HepG2 (cell line): ENCODE measurements at regions not wholly inside any gene's neighbourhood (a gene's known extent, or its start where the extent isn't known, plus 50 kb on each side); places are given as distances from the start of the nearest gene placed in this dataset.

Experiments used
- ATF3 ChIP-seq: sonication (generic); formaldehyde crosslinking; IDR thresholded peaks from 2 replicates; pipeline ENCODE4 v1.4.0; 2020; ENCODE audit warnings: missing genetic modification reagents
- CCDC6 ChIP-seq: sonication (generic); formaldehyde crosslinking; IDR thresholded peaks from 2 replicates; pipeline ENCODE4 v1.8.1; 2022; ENCODE audit warnings: mild to moderate bottlenecking, missing genetic modification reagents, moderate library complexity
- CTCF ChIP-seq: sonication (generic); formaldehyde crosslinking; IDR thresholded peaks from 2 replicates; pipeline ENCODE4 v1.5.0; 2020; ENCODE audit warnings: mild to moderate bottlenecking, missing genetic modification reagents, moderate library complexity
- IRF9 ChIP-seq: sonication (generic); formaldehyde crosslinking; IDR thresholded peaks from 2 replicates; pipeline ENCODE4 v1.8.0; 2022; ENCODE audit warnings: missing genetic modification reagents, mild to moderate bottlenecking, borderline replicate concordance
- JUN ChIP-seq: sonication (generic); formaldehyde crosslinking; IDR thresholded peaks from 2 replicates; pipeline ENCODE4 v1.4.0; 2020; ENCODE audit warnings: mild to moderate bottlenecking, missing genetic modification reagents
- KAT8 ChIP-seq: IDR thresholded peaks from 2 replicates; pipeline ENCODE4 v1.6.1; 2016; ENCODE audit warnings: missing genetic modification reagents, missing compliant biosample characterization
- NFE2L1 ChIP-seq: sonication (generic); formaldehyde crosslinking; IDR thresholded peaks from 2 replicates; pipeline ENCODE4 v1.4.0; 2020; ENCODE audit warnings: missing genetic modification reagents, mild to moderate bottlenecking, borderline replicate concordance
- PRDM15 ChIP-seq: sonication (generic); formaldehyde crosslinking; IDR thresholded peaks from 2 replicates; pipeline ENCODE4 v1.4.0; 2020; ENCODE audit warnings: missing genetic modification reagents
- RAD21 ChIP-seq: fragments of 450-650 bp; formaldehyde crosslinking; IDR thresholded peaks from 2 replicates; pipeline ENCODE4 v1.5.0; 2020; ENCODE audit warnings: mild to moderate bottlenecking
- RBM39 ChIP-seq: fragments of 200-400 bp; formaldehyde crosslinking; IDR thresholded peaks from one replicate; pipeline ENCODE4 v1.6.1; 2018; ENCODE audit warnings: antibody characterized with exemption, mild to moderate bottlenecking, low read depth, low read length; ENCODE audit not compliant: poor library complexity, severe bottlenecking
- ZC3H13 ChIP-seq: sonication (generic); formaldehyde crosslinking; IDR thresholded peaks from 2 replicates; pipeline ENCODE4 v1.8.1; 2023; ENCODE audit warnings: mild to moderate bottlenecking, missing genetic modification reagents, moderate library complexity
- ZNF264 ChIP-seq: sonication (generic); formaldehyde crosslinking; IDR thresholded peaks from 2 replicates; pipeline ENCODE4 v1.4.0; 2020; ENCODE audit warnings: missing genetic modification reagents

- no peak for TF ChIP-seq RBM39
- TF ChIP-seq ZC3H13 (CRISPR knock-in tag): no peak
- no peak for TF ChIP-seq JUN
- TF ChIP-seq CTCF: no peak
- no peak for TF ChIP-seq IRF9 (CRISPR knock-in tag)
- no peak for TF ChIP-seq KAT8 (CRISPR knock-in tag)
- TF ChIP-seq CCDC6 (CRISPR knock-in tag): no peak
- TF ChIP-seq ZNF264 (CRISPR knock-in tag): no peak
- no peak for TF ChIP-seq PRDM15 (CRISPR knock-in tag)
- no peak for TF ChIP-seq RAD21 (CRISPR knock-in tag)
- no peak for TF ChIP-seq ATF3 (CRISPR knock-in tag)
- TF ChIP-seq NFE2L1 (CRISPR knock-in tag): no peak
Observed at GRCh38 chr4:82069883-82070638, 303.7 kb downstream of the HNRNPD start.
